K562 (cell line): ENCODE measurements at regions not wholly inside any gene's neighbourhood (a gene's known extent, or its start where the extent isn't known, plus 50 kb on each side); places are given as distances from the start of the nearest gene placed in this dataset.

Source experiments
- ATAC-seq: fragments of 200-7000 bp; cut with Tn5 transposase; 3 replicates; pipeline ENCODE4 v1.9.1; 2020; ENCODE audit warnings: moderate library complexity
- BruUV-seq: library from RNA; stranded (reverse); fragments of 400-500 nt; replicated peaks from 2 replicates; lab custom pipeline; 2021; lab: Mats Ljungman, UMichigan
- CTCF ChIA-PET: fragments of 300-600 bp; formaldehyde crosslinking; extraction: SDS; loops from one replicate; lab custom pipeline; 2021; ENCODE audit warnings: low intra/inter-chr PET ratio; lab: Yijun Ruan, JAX
- POLR2A ChIA-PET: fragments of 300-600, 350-650 bp; sonication (Branson Sonifier 250); formaldehyde crosslinking; extraction: SDS; loops from one replicate; lab custom pipeline; 2021; ENCODE audit warnings: antibody characterized with exemption, inconsistent platforms; lab: Yijun Ruan, JAX
- DNase-seq, 4 experiments: peaks; one replicate each; pipeline versions ENCODE4 v3.0.0 to v3.0.0-alpha.2; 2011 to 2018; ENCODE audit warnings: low spot score in 3 of 4, mixed read lengths in 3 of 4; ENCODE audit errors: extremely low read depth in 1 of 4
- FAIRE-seq: peaks from 2 replicates; lab custom pipeline; 2011; peaks lifted over from hg19 to GRCh38; lab: Jason Lieb, UNC
- H2AFZ ChIP-seq: 2 replicates; pipeline ENCODE4 v1.6.0; 2011; ENCODE audit warnings: low read depth, low read length, control low read depth, inconsistent platforms
- H3K27ac ChIP-seq: fragments of 200-600 bp; 3 replicates; pipeline ENCODE4 v1.8.0; 2011; ENCODE audit warnings: low read depth, mild to moderate bottlenecking, control low read depth, inconsistent platforms, low read length, moderate library complexity, mixed read lengths; ENCODE audit errors: extremely low read depth
- H3K27me3 ChIP-seq, 2 experiments: fragments of 300-600 bp in 1 of 2; 2 replicates in 1 of 2; 3 replicates in 1 of 2; pipeline versions ENCODE4 v1.6.0 to v1.8.0; 2011; ENCODE audit warnings: inconsistent platforms in 2 of 2, low read length in 2 of 2, mild to moderate bottlenecking in 1 of 2, mixed read lengths in 1 of 2, moderate library complexity in 1 of 2; ENCODE audit not compliant: control insufficient read depth in 2 of 2, insufficient read depth in 2 of 2
- H3K36me3 ChIP-seq: fragments of 300-600 bp; 3 replicates; pipeline ENCODE4 v1.8.0; 2011; ENCODE audit warnings: mild to moderate bottlenecking, low read length, inconsistent platforms; ENCODE audit not compliant: control insufficient read depth, insufficient read depth
- H3K4me1 ChIP-seq, 2 experiments: fragments of 200-600 bp in 1 of 2; replicated peaks in 1 of 2; 2 replicates in 1 of 2; 3 replicates in 1 of 2; pipeline versions ENCODE4 v1.5.1 to v1.8.0; 2011; ENCODE audit warnings: inconsistent platforms in 2 of 2, low read length in 2 of 2, mild to moderate bottlenecking in 1 of 2, mixed read lengths in 1 of 2, moderate library complexity in 1 of 2; ENCODE audit not compliant: control insufficient read depth in 2 of 2, insufficient read depth in 2 of 2
- H3K4me2 ChIP-seq: 2 replicates; pipeline ENCODE4 v1.6.1; 2011; ENCODE audit warnings: low read length, control low read depth, inconsistent platforms, mixed read lengths; ENCODE audit not compliant: insufficient read depth
- H3K4me3 ChIP-seq: fragments of 200-600 bp; sonication (generic), shearing (Covaris generic); 2 replicates; pipeline ENCODE4 v1.5.1; 2016; ENCODE audit warnings: control low read depth, inconsistent platforms
- H3K79me2 ChIP-seq: fragments of 200-600 bp; 3 replicates; pipeline ENCODE4 v1.8.0; 2011; ENCODE audit warnings: low read length, inconsistent platforms; ENCODE audit not compliant: control insufficient read depth, insufficient read depth
- H3K9ac ChIP-seq, 2 experiments: 2 replicates each; pipeline versions ENCODE4 v1.6.0 to v1.6.1; 2011; ENCODE audit warnings: low read depth in 2 of 2, low read length in 2 of 2, control low read depth in 1 of 2, inconsistent platforms in 1 of 2, mild to moderate bottlenecking in 1 of 2, mixed read lengths in 1 of 2; ENCODE audit not compliant: insufficient read depth in 1 of 2
- H3K9me1 ChIP-seq: one replicate; pipeline ENCODE4 v1.6.0; 2011; ENCODE audit warnings: inconsistent platforms, mild to moderate bottlenecking, low read length, moderate library complexity; ENCODE audit not compliant: control insufficient read depth, insufficient read depth
- H3K9me3 ChIP-seq: replicated peaks from 2 replicates; pipeline ENCODE4 v1.5.1; 2011; ENCODE audit warnings: low read depth, low read length, inconsistent platforms; ENCODE audit not compliant: control insufficient read depth, insufficient read depth
- H4K20me1 ChIP-seq: replicated peaks from 2 replicates; pipeline ENCODE4 v1.6.1; 2011; ENCODE audit warnings: low read length, inconsistent platforms, mixed read lengths; ENCODE audit not compliant: control insufficient read depth, insufficient read depth
- FOS ChIP-seq: IDR thresholded peaks from 3 replicates; pipeline ENCODE4 v1.6.1; 2011; ENCODE audit not compliant: insufficient read length; ENCODE audit errors: extremely low read depth
- FOXM1 ChIP-seq, 2 experiments: fragments of 450-650 bp in 1 of 2; sonication (generic) in 1 of 2; formaldehyde crosslinking in 1 of 2; IDR thresholded peaks; 2 replicates each; pipeline versions ENCODE4 v1.6.1 to v1.9.0; 2017 to 2022; ENCODE audit warnings: low read depth in 2 of 2, mild to moderate bottlenecking in 2 of 2, missing genetic modification reagents in 1 of 2, moderate library complexity in 1 of 2
- HDAC3 ChIP-seq: fragments of 450-650 bp; IDR thresholded peaks from 2 replicates; pipeline ENCODE4 v1.6.1; 2018; ENCODE audit warnings: borderline replicate concordance, mild to moderate bottlenecking, moderate library complexity; ENCODE audit not compliant: partially characterized antibody
- HES1 ChIP-seq: fragments of 450-650 bp; IDR thresholded peaks from 2 replicates; pipeline ENCODE4 v1.6.1; 2016; ENCODE audit warnings: low read depth, mild to moderate bottlenecking, moderate library complexity
- MCM7 ChIP-seq, 2 experiments: fragments of 450-650 bp; IDR thresholded peaks; 2 replicates each; pipeline ENCODE4 v1.6.1; 2016 to 2018
- MYC ChIP-seq, 2 experiments: fragments of 250-450 bp in 1 of 2; sonication (Bioruptor Pico) in 1 of 2; IDR thresholded peaks; 2 replicates each; pipeline versions ENCODE4 v1.5.1 to v1.6.1; 2012 to 2021; ENCODE audit warnings: low read depth in 2 of 2, borderline replicate concordance in 1 of 2, improper control_type of control experiment in 1 of 2, low read length in 1 of 2, mild to moderate bottlenecking in 1 of 2, moderate library complexity in 1 of 2
- NR3C1 ChIP-seq: sonication (generic); formaldehyde crosslinking; IDR thresholded peaks from 2 replicates; pipeline ENCODE4 v1.8.1; 2022; ENCODE audit warnings: missing genetic modification reagents
- SRSF1 ChIP-seq: fragments of 200-400 bp; formaldehyde crosslinking; IDR thresholded peaks from 2 replicates; pipeline ENCODE4 v1.6.1; 2017; ENCODE audit warnings: mild to moderate bottlenecking, low read depth, low read length, moderate library complexity
- SUPT5H ChIP-seq: fragments of 450-650 bp; IDR thresholded peaks from 2 replicates; pipeline ENCODE4 v1.6.1; 2016
- ZBTB49 ChIP-seq: sonication (generic); formaldehyde crosslinking; IDR thresholded peaks from 2 replicates; pipeline ENCODE4 v1.8.0; 2022; ENCODE audit warnings: missing genetic modification reagents, mild to moderate bottlenecking, borderline replicate concordance
- ZNF274 ChIP-seq: IDR thresholded peaks from 2 replicates; pipeline ENCODE4 v1.6.1; 2011; ENCODE audit warnings: low read depth, mild to moderate bottlenecking, low read length, moderate library complexity, borderline replicate concordance
- ZNF764 ChIP-seq: fragments of 250-450 bp; sonication (Bioruptor Pico); IDR thresholded peaks from 2 replicates; pipeline ENCODE4 v1.4.0; 2020; ENCODE audit warnings: low read depth, mild to moderate bottlenecking, moderate library complexity
- WGBS: fragments of 100-300 bp; shearing (Covaris generic); methylation state at CpG from one replicate; pipeline ENCODE4 v1.1.6; 2016; ENCODE audit warnings: low coverage, mixed read lengths; ENCODE audit not compliant: insufficient coverage; ENCODE audit errors: missing lambda C conversion rate; 5-methylcytosine and 5-hydroxymethylcytosine counted together
- in situ Hi-C: fragments of 300-500 bp; cut with MboI; formaldehyde crosslinking; loops from 4 replicates; pipeline ENCODE4 v1.15.0; 2018; ENCODE audit warnings: inconsistent platforms, mixed read lengths
- intact Hi-C: fragments of 100-400 bp; cut with micrococcal nuclease; formaldehyde crosslinking; loops from 2 replicates; pipeline ENCODE4 v1.14.2; 2022

- ChIA-PET CTCF (no interaction called here), POLR2A (no interaction called here)
- Histone ChIP-seq H3K27me3 (no peaks in the 10 kb centered on the region), H2AFZ (no peak overlapping the region), H3K4me2 (no peak overlapping the region), H3K9ac (no peak overlapping the region), H3K36me3 (no peaks in the 10 kb centered on the region), H3K4me1 (no peaks in the 10 kb centered on the region), H3K9me3 (no peaks in the 10 kb centered on the region), H3K4me3 (no peak overlapping the region), H4K20me1 (no peaks in the 10 kb centered on the region), H3K27ac (no peak overlapping the region), H3K9me1 (no peaks in the 10 kb centered on the region), H3K79me2 (no peaks in the 10 kb centered on the region)
- FAIRE-seq (no peak), DNase-seq (no peak), ATAC-seq (no peak)
- BruUV-seq: no TSS peak
- in situ Hi-C loops: no loop called here
- intact Hi-C loops: no loop called here
- TF ChIP-seq MCM7 (IDR thresholded peaks at IDR 0.05): no peak
- no peak for TF ChIP-seq SRSF1
- no peak for TF ChIP-seq FOS
- no peak for TF ChIP-seq ZBTB49 (CRISPR knock-in tag)
- no peak for TF ChIP-seq NR3C1
- TF ChIP-seq ZNF764 (CRISPR knock-in tag): no peak
- TF ChIP-seq ZNF274: no peak
- TF ChIP-seq SUPT5H: no peak
- no peak for TF ChIP-seq HES1
- no peak for TF ChIP-seq FOXM1 (IDR thresholded peaks at IDR 0.05; ENCODE audit: low read depth)
- TF ChIP-seq FOXM1 (CRISPR knock-in tag; IDR thresholded peaks at IDR 0.05; ENCODE audit: low read depth): no peak
- TF ChIP-seq HDAC3: no peak
- TF ChIP-seq MYC (IDR thresholded peaks at IDR 0.05; ENCODE audit: low read depth, low read length): no peak
- TF ChIP-seq MYC (CRISPR knock-in tag; IDR thresholded peaks at IDR 0.05; ENCODE audit: borderline replicate concordance, low read depth): no peak
- 8% methylated on average over 10 of the region's 10 CpGs for WGBS
Measured at GRCh38 chr2:125408874-125409538, 1247.0 kb upstream of the GYPC start.
